Activated T-cell treated with anti-CD3 and anti-CD28 coated beads for 1 hour (primary cell): ENCODE measurements at regions not wholly inside any gene's neighbourhood (a gene's known extent, or its start where the extent isn't known, plus 50 kb on each side); places are given as distances from the start of the nearest gene placed in this dataset.
"Not testable (repeated sequence)": the region's sequence is repeated elsewhere in the genome, so short reads cannot be mapped to it uniquely, and the experiment has no call there.

Experiments used
- DNase-seq: peaks from one replicate; pipeline ENCODE4 v3.0.0-alpha.2; 2020; ENCODE audit warnings: low read depth

DNA sequence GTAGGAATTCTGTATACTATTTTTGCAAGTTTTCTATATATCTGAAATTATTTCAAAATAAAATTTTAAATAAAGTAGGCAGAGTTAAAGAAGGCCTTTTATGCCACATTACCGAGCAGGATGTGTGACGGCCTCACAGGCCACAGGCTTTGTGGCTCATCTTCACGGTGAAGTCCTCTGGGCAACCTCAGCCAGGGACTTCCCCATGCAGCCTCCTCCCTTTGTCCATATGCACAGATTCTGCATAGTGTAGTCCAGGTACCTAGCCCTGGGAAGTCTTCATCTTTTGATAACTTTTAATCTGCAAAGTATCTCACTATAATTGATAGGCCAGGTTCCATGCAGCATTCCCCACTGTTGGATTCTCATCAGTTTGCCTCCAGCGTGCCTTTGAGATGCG, 62.8 kb downstream of the ARHGAP11B start:
- DNase-seq = not testable (repeated sequence)

DNA sequence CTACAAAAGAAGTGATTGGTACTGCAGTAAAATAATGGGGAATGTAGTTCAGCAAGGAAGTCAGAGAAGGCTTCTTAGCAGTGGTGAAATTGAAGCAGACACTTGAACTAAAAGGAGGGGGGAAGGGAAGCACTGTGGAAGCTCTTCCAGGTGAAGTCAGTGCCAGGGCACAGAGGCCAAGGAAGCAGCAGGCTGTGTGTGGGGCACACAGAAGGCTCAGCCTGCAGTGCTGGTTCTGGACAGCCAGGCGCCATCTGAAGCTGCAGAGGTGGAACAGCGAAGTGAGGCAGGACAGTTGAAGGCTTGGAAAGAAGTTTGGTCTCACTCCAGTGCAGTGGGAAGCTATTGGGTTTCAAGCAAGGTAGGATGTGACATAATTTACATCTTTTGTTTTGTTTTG, 64.2 kb downstream of the ARHGAP11B start:
- not testable (repeated sequence) for DNase-seq

DNA sequence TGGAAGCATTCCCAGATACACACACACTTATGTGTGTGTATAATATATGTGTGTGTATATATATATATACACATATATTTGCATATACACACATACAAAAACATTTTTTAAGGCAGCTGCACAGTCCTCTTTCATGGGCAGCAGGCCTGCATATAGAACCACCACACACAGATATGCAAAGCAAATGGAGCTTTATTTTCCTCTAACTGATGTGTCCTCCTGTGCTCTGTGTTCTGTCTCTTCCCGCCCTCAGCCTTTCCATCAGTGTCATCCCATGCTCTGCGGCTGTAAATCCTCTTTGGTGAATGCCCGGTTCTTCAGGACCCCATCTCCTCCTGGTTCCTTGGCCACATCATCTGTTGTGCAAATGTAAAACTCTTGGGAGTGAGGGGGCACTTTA, 69.9 kb downstream of the ARHGAP11B start:
- DNase-seq = not testable (repeated sequence)

DNA sequence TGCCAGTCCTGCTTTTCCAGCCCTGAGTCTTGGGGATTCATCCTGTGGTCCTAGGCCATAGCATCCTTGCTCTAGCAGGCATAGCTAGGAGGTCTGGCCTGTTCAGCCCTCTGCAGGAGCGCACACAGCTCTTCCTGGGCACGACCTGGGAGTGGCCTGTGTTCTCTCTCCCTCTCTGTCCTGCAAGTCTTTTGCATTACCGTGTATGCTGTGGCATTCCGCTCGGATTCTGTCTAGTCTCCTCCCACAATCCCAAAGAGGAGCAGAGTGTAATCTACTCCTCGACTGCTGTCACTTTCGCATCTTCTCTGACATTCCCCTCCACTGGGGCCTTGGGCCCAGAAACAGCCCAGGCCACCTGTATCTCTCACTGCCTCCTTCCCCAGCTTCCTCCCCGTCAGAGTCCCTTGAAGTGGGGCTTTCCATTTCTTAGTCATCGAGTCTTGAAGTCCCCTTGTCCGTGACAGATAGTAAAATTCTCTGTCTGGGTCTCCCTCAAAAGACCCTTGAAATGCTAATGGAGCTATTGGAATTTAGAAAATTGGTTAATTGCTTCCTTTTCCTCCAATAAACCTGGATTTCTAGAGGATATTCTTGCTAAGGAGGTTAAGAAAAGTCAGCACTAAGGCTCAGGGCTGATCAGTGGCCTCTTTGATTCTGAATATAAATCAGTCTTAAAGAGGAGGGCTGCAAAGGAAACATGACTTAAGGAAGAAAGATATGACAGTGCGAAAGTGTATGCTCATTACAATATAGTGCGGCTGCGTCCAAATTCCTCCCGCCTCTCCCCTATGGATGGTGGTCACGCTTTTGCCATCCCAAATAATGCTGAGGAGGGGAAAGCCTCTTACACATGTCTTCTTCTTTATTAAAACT, 70.7 kb downstream of the ARHGAP11B start:
- not testable (repeated sequence) for DNase-seq

DNA sequence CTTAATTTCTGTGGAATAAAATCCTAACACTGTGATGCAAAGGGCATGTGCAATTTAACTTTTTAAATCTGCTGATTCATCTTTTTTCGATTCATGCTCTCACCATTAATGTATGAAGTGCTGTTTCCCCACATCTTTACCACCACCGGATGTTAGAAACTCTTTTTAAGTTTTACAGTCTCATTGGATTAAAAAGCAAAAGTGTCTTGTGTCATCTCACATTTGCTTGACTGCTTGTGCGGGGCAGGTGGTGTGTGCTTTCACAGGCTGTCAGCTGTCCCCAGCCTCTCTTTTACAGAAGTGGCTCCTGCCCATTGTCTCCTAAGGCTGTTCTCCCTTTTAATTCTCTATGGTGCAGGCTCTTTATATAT, 71.4 kb downstream of the ARHGAP11B start:
- DNase-seq = not testable (repeated sequence)

DNA sequence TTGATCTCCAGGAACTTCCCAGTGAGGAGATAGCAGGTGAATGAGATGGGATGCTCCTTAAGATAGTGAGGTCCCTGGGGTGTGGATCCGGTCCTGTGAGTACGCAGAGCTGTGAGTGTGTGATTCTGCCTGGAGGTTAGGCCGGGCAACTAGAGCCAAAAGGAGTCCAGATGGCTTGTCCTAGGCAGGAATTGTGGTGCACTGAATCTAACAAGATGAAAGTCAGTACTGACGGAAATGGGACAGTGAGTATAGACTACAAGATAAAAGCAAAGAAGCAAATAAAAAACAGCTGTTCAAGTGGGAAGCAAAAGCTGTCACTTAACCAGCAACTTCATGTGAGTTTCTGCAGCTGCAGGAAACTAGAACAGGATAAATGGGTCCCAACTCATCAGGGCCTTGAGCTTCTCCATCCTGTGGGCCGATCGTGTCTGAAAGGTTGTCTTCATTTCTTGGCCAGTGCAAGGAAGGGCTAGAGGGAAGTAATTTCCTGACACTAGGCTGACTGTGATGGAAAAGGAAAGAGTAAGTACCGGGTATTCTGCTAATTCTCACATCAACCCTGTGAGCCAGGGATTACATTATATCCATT, 74.2 kb downstream of the ARHGAP11B start:
- not testable (repeated sequence) for DNase-seq

DNA sequence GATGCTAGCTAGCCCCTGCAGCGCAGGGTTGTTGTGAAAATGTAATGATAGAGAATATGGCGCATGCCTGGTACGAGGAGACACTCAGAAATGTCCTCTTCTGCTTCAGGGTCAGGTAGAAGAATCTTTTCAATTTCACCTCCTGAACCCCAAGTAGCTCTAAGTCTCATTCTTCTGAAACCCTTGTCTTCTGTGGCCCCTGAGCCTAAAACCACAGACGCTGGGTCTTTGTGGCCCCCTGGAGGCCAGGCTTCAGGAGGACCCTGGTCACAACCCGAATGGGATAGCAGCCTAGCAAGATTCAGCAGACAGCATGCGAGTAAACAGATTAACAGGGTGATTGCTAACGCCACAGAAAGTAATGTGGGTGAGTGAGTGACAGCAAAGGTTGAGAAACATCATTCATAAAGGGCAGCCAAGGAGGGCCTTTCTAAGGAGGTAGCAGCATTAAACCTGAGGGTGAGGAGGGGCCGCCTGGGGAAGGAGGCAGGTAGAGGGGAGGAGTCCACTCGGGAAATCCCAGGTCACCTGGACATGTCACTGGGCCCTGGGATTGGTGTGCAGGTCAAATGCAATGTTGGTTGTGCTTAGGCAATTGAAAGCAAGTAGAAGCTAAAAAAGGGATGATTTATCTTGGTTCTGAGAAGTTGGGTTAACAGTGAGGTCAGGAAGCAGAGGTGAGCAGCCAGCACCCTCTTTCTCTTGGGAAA, 82.2 kb downstream of the ARHGAP11B start:
- not testable (repeated sequence) for DNase-seq

DNA sequence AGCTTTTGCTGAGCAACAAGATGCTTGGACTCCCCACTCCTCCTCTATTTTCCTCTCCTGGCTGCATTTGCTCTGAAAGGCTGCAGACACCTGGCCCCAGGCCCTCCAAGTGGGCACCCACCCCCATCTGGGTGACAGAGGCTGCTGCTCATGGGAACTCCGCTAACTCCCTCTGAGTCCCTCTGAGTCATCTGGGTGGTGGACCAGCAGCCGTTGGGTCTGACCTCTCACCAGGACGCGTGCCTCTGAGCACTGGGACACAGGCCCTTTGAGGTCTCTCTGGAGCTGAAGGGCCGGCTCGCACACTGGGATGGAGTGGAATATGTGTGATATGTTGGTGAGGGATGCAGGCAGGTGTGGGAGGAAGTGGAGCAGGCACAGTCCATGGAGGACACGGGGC, 82.9 kb downstream of the ARHGAP11B start:
- not testable (repeated sequence) for DNase-seq

DNA sequence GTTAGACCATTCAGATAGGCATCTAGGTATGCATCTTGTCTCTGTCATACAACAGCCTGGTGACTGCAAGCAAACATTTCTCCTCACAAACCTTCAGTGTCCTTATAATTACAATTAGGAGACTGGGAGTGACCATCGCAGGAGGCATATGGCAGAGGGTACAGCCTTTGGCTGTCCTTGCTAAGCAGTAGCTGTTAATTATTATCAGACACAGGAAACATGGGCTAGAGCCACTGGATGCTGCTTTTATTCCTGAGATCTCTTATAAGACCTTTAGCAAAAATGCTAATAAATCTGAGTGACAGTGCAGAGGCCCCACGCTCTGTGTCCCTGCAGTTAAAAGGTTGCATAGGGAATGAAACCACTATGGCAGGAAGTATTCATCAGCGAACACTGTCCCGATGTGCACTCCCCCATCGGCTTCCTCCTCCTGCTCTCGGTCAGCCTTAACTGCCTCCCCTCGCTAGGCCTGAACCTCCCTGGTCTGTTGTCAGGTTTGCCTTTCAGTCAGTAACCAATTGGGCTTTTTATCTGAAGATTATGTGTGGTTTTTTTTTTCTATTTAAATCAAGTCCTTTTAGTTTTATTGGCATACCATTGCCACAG, 92.2 kb downstream of the ARHGAP11B start:
- DNase-seq = not testable (repeated sequence)

DNA sequence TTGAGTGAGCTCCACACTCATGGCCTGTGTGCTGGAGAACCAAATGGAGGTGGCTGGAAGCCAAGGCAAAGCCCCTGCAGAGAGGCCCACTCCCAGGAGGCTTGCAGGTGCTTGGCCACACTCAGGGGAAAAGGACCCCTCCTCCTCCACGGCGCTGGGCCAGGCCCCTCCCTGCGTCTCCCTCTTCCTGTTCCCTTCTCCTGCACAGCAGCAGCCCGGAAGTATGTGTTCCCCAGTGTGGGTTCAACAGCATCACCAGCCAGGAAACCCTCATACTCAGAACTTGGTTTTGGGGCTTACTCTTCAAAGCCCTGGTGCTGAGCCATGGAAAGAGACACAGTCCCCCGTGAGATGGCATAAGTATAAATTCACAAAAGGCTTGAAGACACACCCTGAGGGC, 93.4 kb downstream of the ARHGAP11B start:
- not testable (repeated sequence) for DNase-seq

DNA sequence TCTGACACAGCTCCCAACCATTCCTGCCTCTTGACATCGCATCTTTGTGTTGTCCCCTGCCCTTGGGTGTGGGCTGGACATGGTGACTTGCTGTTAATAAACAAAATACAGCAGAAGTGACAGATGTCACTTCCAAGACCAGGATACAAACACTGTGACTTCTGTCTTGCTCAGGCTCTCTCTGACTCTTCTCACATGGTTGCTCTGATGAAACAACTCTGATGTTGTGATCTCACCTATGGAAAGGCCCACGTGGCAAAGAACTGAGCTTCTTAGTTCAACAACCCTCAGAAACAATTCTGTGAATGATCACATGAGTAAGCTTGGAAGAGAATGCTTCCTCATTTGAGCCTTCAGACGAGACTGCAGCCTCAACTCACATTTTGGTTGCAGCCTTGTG, 94.9 kb downstream of the ARHGAP11B start:
- not testable (repeated sequence) for DNase-seq

DNA sequence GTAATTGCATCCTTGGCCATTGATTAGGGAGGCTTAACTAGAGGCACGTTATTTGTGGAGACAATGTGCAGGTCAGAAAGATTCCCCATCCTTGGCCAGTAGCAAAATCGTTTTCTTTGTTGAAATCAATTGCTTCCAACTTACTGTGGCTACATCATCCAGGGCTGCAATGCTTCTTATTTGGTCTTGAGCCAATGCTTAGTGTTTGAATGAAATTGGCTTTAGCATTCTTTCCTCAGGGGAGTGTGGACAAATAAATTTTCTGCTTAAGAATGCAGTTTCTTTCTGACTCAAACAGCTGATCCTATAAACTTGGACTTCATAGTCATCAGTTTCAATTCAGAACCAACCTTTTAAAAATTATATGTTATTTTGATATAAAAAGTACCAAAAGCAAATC, 95.6 kb downstream of the ARHGAP11B start:
- DNase-seq = not testable (repeated sequence)

DNA sequence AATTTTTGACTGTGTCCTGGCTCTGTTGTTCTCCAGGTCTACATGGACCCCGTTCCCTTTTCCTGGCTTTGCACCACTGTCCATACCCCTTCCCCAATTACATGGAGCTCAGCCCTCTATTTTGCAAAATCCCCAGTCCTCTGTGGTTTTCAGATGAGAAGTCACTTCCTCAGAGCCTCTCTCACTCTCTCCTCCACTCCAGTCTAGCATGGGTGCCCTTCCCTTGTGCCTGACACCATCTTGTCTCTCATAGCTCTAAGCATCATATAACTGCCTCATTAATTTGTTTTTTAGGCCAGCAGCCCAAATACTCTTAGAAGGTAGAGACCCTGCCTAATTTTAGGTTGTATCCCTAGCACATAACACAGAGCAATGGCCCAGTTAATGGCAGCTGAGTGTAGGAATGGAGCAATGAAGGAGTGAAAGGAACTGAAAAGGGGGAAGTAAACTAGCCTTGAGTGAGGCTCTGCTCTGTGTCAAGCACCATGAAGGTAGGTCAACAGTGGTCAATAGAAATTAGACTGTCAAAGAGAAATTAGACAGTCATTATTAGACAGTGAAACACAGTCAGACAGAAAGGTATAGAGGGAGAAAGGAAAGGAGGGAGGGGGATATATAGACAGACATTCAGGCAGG, 97.7 kb downstream of the ARHGAP11B start:
- not testable (repeated sequence) for DNase-seq

DNA sequence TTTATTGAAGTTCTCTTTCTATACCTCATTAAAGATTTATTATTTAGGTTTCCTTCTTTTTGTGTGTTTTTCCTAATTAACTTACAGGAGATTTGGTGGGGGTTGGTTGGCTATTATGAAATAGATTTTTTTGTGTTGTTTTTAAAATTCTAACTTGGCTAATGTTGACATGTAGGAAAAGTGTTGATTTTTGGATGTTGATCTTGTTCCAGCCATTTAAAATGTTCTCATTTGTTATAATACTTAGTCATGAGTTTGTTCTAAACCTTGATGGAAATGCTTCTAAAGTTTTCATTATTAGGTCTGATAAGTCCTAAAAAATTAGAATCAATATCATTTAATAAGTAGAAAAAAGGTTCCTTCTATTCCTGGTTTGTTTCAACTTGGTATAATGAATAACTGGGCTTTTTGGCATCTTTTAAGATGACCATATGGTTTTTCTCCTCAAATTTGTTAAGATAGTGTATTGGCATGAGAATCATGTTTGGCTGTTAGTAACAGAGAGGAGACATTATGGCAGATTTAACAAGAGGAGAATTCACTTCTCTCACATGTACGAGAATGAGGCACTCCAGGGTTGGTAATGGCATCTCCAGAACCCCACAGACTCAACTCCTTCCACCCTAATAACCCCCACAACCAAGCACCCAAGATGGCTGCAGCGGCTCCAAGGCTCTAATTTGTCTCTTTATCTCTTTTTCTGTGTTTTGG, 104.1 kb downstream of the ARHGAP11B start:
- DNase-seq = not testable (repeated sequence)

DNA sequence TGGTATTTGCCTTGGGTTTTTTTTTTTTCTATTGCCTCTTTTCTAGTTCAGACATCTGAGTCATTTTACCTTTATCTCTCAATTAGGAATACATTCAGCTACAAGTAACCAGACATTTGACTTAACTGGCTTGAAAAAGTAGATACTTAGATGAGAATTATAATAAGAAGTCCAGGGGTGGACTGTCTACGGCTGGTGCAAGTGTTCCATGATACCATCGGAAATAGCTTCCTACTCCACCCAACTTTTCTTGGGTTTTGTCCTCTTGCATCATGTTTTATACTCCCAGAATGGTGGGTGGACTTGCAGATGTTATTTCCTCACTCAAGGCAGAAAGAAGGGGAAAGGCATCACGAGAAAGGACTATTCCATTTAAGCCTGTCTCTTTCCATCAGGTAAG, 104.7 kb downstream of the ARHGAP11B start:
- DNase-seq = not testable (repeated sequence)

DNA sequence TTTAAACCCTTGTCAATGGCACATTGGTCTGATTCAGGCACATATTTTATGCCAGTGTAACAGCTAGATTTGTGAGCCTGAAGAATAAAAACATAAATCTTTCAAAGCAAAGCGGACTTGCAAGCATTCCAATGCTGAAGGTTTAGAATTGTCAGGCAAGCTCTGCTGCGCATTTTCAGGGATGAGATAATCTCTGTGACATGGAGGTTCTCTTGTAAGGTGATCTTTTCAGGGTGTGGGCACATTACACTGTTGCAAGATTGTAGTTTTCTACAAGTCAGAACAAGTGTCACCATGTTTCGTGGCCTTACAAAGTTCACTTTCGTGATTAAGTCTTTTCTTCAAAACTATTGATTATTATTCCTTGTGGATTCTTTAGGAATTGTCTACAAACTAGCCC, 106.2 kb downstream of the ARHGAP11B start:
- not testable (repeated sequence) for DNase-seq

DNA sequence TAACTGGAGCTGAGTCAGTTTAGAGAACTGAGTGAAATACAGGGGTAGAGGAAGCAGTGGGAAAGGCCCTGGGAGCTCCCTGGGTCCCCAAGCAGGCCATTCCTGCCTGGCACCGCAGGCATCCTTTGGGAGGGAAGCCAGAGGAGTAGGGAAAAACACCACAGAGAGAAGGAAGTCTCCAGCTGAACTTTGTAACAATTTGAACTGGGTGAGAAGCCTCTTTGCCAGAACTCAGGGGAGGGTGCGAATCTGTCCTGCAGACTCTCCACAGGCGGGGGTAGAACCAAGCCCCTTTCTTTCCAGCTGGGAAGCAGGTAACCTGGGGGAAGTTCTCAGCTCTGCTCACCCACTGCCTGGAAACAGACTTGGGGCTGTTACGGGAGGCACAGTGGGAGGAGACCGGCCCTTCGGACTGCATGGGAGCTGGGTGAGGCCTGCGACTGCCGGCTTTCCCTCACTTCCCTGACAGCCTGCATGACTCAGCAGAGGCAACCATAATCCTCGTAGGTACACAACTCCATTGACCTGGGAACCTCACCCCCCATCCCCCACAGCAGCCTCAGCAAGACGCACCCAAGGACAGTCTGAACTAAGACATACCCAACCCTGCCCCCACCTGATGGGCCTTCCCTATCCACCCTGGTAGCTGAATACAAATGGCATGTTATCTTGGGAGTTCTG, 110.1 kb downstream of the ARHGAP11B start:
- DNase-seq = not testable (repeated sequence)

DNA sequence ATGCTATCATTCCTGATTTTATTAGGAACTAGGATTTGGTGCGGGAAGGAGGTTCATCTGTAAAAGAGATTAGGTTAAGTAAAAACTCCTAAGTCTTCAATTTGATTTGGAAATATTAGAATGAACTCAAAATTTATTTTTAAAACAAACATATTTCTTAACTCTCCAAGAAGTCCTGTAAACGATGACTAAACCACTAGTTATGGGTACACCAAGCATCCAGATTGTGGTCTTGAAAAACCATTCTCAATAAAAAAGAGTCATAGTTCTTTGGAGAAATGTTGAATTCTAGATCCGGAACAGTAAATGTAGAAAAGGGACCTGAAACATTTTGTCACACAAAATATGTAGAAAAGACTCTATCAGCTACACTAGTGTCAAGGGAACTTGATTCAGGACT, 116.9 kb downstream of the ARHGAP11B start:
- not testable (repeated sequence) for DNase-seq

DNA sequence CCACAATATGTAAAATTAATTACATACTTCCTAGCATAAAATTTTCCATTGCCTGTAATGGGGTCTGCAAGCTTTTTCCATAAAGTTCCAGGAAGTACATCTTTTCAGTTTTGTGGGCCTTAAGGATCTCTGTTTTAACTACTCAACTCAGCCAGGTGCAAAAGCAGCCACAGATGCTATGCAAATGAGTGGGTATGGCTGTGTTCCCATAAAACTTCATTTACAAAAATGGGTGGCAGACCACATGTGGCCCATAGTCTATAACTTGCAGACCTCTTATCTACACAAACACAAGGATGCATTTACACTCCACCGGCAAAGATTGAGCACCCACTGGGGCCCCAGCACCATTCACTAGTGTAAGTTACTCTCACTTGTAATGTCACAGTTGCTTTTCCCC, 123.1 kb downstream of the ARHGAP11B start:
- not testable (repeated sequence) for DNase-seq

DNA sequence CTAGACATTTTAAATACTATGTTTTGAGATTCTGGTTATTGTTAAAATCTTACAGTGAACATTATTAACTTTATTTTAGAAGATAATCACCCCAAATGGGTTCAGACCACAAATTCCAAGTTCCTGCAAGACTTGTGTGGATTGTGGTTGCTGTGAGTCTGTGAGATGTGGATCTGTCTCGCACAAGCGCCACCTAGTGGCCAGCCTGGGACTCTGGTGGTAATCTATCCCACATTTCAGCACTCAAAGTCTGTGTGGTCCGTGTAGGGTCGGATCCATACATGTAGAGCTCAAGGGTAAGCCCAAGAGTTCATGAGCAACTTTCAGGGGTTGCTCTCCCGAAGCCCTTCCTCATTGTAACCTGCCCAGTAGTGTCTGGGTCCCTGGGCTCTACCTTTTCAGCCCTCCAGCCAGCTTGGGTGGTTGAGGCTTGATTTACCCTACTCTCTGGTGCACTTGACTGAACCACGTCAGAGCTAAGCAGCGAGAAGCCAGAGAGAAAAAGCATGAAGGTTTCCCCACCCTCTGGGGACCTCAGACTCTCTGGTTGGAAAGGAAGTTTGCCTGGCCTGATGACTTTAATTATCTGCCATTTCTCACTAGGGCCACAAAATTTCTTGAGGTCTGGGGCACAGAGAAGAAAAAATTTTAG, 129.2 kb downstream of the ARHGAP11B start:
- peak; percentile 74 for DNase-seq
